CD4-positive, alpha-beta T cell treated with Interleukin-2 at 100 ng/mL for 4 hours (primary cell): ENCODE measurements at regions not wholly inside any gene's neighbourhood (a gene's known extent, or its start where the extent isn't known, plus 50 kb on each side); places are given as distances from the start of the nearest gene placed in this dataset.
"Not testable (repeated sequence)": the region's sequence is repeated elsewhere in the genome, so short reads cannot be mapped to it uniquely, and the experiment has no call there.

Experiments used
- DNase-seq: peaks from one replicate; pipeline ENCODE4 v3.0.0-alpha.2; 2020; ENCODE audit warnings: low spot score

- not testable (repeated sequence) for DNase-seq
These were observed 533.3 kb downstream of the RPIA start for GRCh38 chr2:89224803-89225202.

- DNase-seq = not testable (repeated sequence)
These were observed 538.5 kb downstream of the RPIA start for GRCh38 chr2:89229979-89230378.

GRCh38 chr2:89231241-89231640 lies 539.8 kb downstream of the RPIA start:
- not testable (repeated sequence) for DNase-seq

- DNase-seq = not testable (repeated sequence)
These were observed 542.5 kb downstream of the RPIA start for GRCh38 chr2:89233931-89234330.

GRCh38 chr2:89234818-89235466 lies 543.5 kb downstream of the RPIA start:
- DNase-seq = not testable (repeated sequence)

GRCh38 chr2:89236832-89237450 lies 545.5 kb downstream of the RPIA start:
- DNase-seq = not testable (repeated sequence)

GRCh38 chr2:89237783-89238182 lies 546.3 kb downstream of the RPIA start:
- not testable (repeated sequence) for DNase-seq

GRCh38 chr2:89243114-89243700 lies 551.7 kb downstream of the RPIA start:
- not testable (repeated sequence) for DNase-seq

GRCh38 chr2:89244407-89244806 lies 552.9 kb downstream of the RPIA start:
- not testable (repeated sequence) for DNase-seq

GRCh38 chr2:89245478-89245877 lies 554.0 kb downstream of the RPIA start:
- DNase-seq = not testable (repeated sequence)

- not testable (repeated sequence) for DNase-seq
These were observed 554.6 kb downstream of the RPIA start for GRCh38 chr2:89246027-89246426.

GRCh38 chr2:89246620-89247019 lies 555.1 kb downstream of the RPIA start:
- DNase-seq = not testable (repeated sequence)

- not testable (repeated sequence) for DNase-seq
These were observed 563.5 kb downstream of the RPIA start for GRCh38 chr2:89255013-89255412.

GRCh38 chr2:89273443-89273842 lies 582.0 kb downstream of the RPIA start:
- not testable (repeated sequence) for DNase-seq

- DNase-seq = not testable (repeated sequence)
These were observed 589.1 kb downstream of the RPIA start for GRCh38 chr2:89280536-89280935.

- not testable (repeated sequence) for DNase-seq
These were observed 595.1 kb downstream of the RPIA start for GRCh38 chr2:89286448-89287080.

- DNase-seq = not testable (repeated sequence)
These were observed 595.6 kb downstream of the RPIA start for GRCh38 chr2:89287084-89287483.

- not testable (repeated sequence) for DNase-seq
These were observed 600.3 kb downstream of the RPIA start for GRCh38 chr2:89291717-89292298.

- DNase-seq = not testable (repeated sequence)
These were observed 601.9 kb downstream of the RPIA start for GRCh38 chr2:89293399-89293798.

- not testable (repeated sequence) for DNase-seq
These were observed 602.9 kb downstream of the RPIA start for GRCh38 chr2:89294335-89294734.

- not testable (repeated sequence) for DNase-seq
These were observed 605.4 kb downstream of the RPIA start for GRCh38 chr2:89296820-89297398.

- not testable (repeated sequence) for DNase-seq
These were observed 607.7 kb downstream of the RPIA start for GRCh38 chr2:89299196-89299595.
